ENCODE measurements at regions not wholly inside any gene's neighbourhood (a gene's known extent, or its start where the extent isn't known, plus 50 kb on each side); places are given as distances from the start of the nearest gene placed in this dataset.

GRCh38 chrY:12559007-12559406, 142.0 kb upstream of the USP9Y start:
- H2AFZ ChIP-seq (ENCODE audit: low read length), result no peak overlapping the region
- DNase-seq (ENCODE audit: low spot score), result no peak
- H4K20me1 ChIP-seq (ENCODE audit: insufficient read depth, low read length), result no peaks in the 10 kb centered on the region
- TF ChIP-seq EZH2phosphoT487 (IDR thresholded peaks at IDR 0.05; ENCODE audit: borderline replicate concordance, low read depth, low read length), result no peak
- no peak for TF ChIP-seq CTCF (conservative IDR thresholded peaks at IDR 0.05; ENCODE audit: low read length)
- H3K9me3 ChIP-seq (ENCODE audit: low read length), result no peaks in the 10 kb centered on the region
- BruUV-seq (replicated peaks), result no TSS peak
- no peaks in the 10 kb centered on the region for H3K36me3 ChIP-seq (ENCODE audit: insufficient read depth, low read length)
- no peaks in the 10 kb centered on the region for H3K4me1 ChIP-seq (ENCODE audit: insufficient read depth, low read length, poor library complexity, severe bottlenecking)
- intact Hi-C loops (cut with micrococcal nuclease; ENCODE audit: unreplicated experiment), result no loop called here
- H3K4me2 ChIP-seq (ENCODE audit: low read length), result no peak overlapping the region
- POLR2A ChIA-PET, result interaction anchor here (0.6 kb wide), 1 partner anchor 1273 kb away, joined by 3 read pairs; no protein-coding TSS in a partner anchor
- no peaks in the 10 kb centered on the region for H3K79me2 ChIP-seq (ENCODE audit: insufficient read depth, low read depth, low read length)
- H3K4me3 ChIP-seq (ENCODE audit: low read depth, low read length, poor library complexity, severe bottlenecking), result no peak overlapping the region
- H3K9me2 ChIP-seq (ENCODE audit: insufficient read depth, low read length), result no peaks in the 10 kb centered on the region
- CTCF ChIA-PET (ENCODE audit: unreplicated experiment), result no interaction called here
- no peak overlapping the region for H3K27ac ChIP-seq (ENCODE audit: low read depth, low read length, poor library complexity, severe bottlenecking)

GRCh38 chrY:12576278-12576677, 124.8 kb upstream of the USP9Y start:
- Histone ChIP-seq H3K36me3 (ENCODE audit: insufficient read depth, low read length) (no peaks in the 10 kb centered on the region), H4K20me1 (ENCODE audit: insufficient read depth, low read length) (no peaks in the 10 kb centered on the region), H3K4me1 (ENCODE audit: insufficient read depth, low read length, poor library complexity, severe bottlenecking) (no peaks in the 10 kb centered on the region), H3K79me2 (ENCODE audit: insufficient read depth, low read depth, low read length) (no peaks in the 10 kb centered on the region), H2AFZ (ENCODE audit: low read length) (no peak overlapping the region), H3K9me3 (ENCODE audit: low read length) (no peaks in the 10 kb centered on the region), H3K27ac (ENCODE audit: low read depth, low read length, poor library complexity, severe bottlenecking) (no peak overlapping the region), H3K4me3 (ENCODE audit: low read depth, low read length, poor library complexity, severe bottlenecking) (no peak overlapping the region), H3K4me2 (ENCODE audit: low read length) (no peak overlapping the region), H3K9me2 (ENCODE audit: insufficient read depth, low read length) (no peaks in the 10 kb centered on the region)
- intact Hi-C loops (cut with micrococcal nuclease; ENCODE audit: unreplicated experiment), result no loop called here
- ChIA-PET POLR2A (no interaction called here), CTCF (ENCODE audit: unreplicated experiment) (no interaction called here)
- no peak for TF ChIP-seq EZH2phosphoT487 (IDR thresholded peaks at IDR 0.05; ENCODE audit: borderline replicate concordance, low read depth, low read length)
- no peak for TF ChIP-seq CTCF (conservative IDR thresholded peaks at IDR 0.05; ENCODE audit: low read length)
- BruUV-seq (replicated peaks), result no TSS peak
- DNase-seq (ENCODE audit: low spot score), result no peak

GRCh38 chrY:12593532-12594216, 107.4 kb upstream of the USP9Y start:
- no peak for TF ChIP-seq CTCF (conservative IDR thresholded peaks at IDR 0.05; ENCODE audit: low read length)
- no peak for TF ChIP-seq EZH2phosphoT487 (IDR thresholded peaks at IDR 0.05; ENCODE audit: borderline replicate concordance, low read depth, low read length)
- Histone ChIP-seq H3K27ac (ENCODE audit: low read depth, low read length, poor library complexity, severe bottlenecking) (no peak overlapping the region), H3K4me2 (ENCODE audit: low read length) (no peak overlapping the region), H2AFZ (ENCODE audit: low read length) (no peak overlapping the region), H3K9me3 (ENCODE audit: low read length) (no peaks in the 10 kb centered on the region), H3K4me1 (ENCODE audit: insufficient read depth, low read length, poor library complexity, severe bottlenecking) (peaks cover 5% of the 10 kb centered on the region), H3K9me2 (ENCODE audit: insufficient read depth, low read length) (no peaks in the 10 kb centered on the region), H4K20me1 (ENCODE audit: insufficient read depth, low read length) (no peaks in the 10 kb centered on the region), H3K4me3 (ENCODE audit: low read depth, low read length, poor library complexity, severe bottlenecking) (no peak overlapping the region), H3K36me3 (ENCODE audit: insufficient read depth, low read length) (no peaks in the 10 kb centered on the region), H3K79me2 (ENCODE audit: insufficient read depth, low read depth, low read length) (no peaks in the 10 kb centered on the region)
- intact Hi-C loops (cut with micrococcal nuclease; ENCODE audit: unreplicated experiment), result no loop called here
- ChIA-PET CTCF (ENCODE audit: unreplicated experiment) (no interaction called here), POLR2A (no interaction called here)
- no TSS peak for BruUV-seq (replicated peaks)
- peak; percentile 4 for DNase-seq (ENCODE audit: low spot score)
